SHP77 treated with DMSO at 0.1 percent for 48 hours (cell line): ENCODE measurements at regions not wholly inside any gene's neighbourhood (a gene's known extent, or its start where the extent isn't known, plus 50 kb on each side); places are given as distances from the start of the nearest gene placed in this dataset.
"Not testable (repeated sequence)": the region's sequence is repeated elsewhere in the genome, so short reads cannot be mapped to it uniquely, and the experiment has no call there.

Experiments used
- DNase-seq: peaks from one replicate; lab custom pipeline; 2025; lab: John Stamatoyannopoulos, UW

GRCh38 chr18:14936313-14936712 lies 188.3 kb downstream of the ANKRD30B start:
- DNase-seq = no peak

GRCh38 chr18:14937271-14937670 lies 189.3 kb downstream of the ANKRD30B start:
- no peak for DNase-seq

- no peak for DNase-seq
Observed at GRCh38 chr18:14939141-14939540, 191.2 kb downstream of the ANKRD30B start.

DNA sequence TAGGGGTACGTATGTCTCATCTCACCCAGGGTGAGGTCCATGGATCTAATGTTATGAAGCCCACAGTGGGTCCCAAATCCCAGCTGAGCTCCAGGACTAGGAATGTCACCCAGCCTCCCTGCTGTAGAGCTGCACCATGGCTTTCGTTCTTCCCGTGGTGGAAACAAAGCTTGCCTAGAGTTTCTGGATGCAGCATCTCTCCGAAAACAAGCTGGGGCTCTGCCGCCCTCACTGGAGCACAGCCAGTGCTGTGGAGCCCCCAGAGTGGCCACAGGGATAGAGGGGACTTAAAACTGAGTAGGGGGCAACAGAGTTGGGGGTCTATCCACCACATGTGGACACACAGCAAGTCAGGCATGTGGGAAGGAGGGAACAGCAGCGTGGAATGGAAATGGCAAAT lies 192.1 kb downstream of the ANKRD30B start:
- DNase-seq = not testable (repeated sequence)

DNA sequence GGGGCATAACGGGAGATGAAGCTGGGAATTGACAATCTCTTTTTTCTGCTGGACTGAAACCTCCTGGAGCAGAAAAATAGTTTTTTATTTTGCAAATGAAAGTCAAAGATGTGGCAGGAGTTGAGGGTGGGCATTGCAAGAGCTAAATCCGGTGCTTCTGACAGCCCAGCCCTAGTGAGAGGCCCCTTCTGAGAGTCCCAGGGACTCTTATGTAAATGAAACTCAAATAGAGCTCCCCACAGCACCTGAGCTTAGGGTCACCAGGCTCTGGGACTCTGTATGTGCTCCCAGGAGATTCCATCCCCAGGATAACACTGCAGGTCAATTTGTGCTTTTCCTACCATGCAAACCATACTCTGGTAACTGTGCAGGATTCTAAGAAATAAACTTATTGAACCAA lies 192.8 kb downstream of the ANKRD30B start:
- no peak for DNase-seq

- DNase-seq = no peak
Observed at GRCh38 chr18:14941256-14941655, 193.3 kb downstream of the ANKRD30B start.

- DNase-seq = no peak
Observed at GRCh38 chr18:14941792-14942191, 193.8 kb downstream of the ANKRD30B start.

DNA sequence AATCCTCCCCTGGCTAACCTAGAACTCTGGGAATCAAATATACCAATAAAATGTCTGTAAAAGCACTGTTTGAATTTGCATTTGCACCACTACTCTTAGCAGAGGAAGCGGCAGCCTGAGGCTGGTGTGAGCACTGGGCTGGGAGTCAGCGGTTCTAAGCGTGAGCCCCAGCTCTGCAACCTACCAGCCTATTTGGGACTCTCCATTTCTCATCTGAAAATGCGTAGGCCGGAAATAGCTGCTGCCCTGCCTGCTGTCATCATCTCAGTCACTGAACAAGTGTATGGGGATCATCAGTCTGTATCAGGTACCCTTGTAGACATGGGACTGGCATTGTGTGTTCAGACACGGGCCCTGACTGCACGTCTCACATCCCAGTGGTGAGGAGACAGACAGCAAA lies 194.3 kb downstream of the ANKRD30B start:
- DNase-seq = no peak

DNA sequence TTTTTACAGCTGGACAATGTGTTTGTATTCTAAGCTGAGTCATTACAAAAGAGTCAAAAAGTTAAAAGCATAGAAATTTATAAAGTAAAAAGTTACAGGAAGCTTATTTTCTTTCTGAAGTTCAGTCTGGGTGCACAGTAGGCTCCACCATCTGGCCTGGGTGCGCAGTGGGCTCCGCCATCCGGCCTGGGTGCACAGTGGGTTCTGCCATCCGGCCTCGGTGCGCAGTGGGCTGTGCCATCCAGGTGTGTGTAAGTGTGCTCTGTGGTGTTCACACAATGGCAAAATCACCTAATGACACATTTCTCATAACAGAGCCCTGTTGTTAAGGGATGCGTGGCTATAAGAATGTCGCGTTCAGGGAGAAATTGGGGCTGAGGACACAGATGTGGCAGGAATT lies 195.5 kb downstream of the ANKRD30B start:
- DNase-seq = no peak

GRCh38 chr18:14943967-14944636 lies 196.1 kb downstream of the ANKRD30B start:
- no peak for DNase-seq

DNA sequence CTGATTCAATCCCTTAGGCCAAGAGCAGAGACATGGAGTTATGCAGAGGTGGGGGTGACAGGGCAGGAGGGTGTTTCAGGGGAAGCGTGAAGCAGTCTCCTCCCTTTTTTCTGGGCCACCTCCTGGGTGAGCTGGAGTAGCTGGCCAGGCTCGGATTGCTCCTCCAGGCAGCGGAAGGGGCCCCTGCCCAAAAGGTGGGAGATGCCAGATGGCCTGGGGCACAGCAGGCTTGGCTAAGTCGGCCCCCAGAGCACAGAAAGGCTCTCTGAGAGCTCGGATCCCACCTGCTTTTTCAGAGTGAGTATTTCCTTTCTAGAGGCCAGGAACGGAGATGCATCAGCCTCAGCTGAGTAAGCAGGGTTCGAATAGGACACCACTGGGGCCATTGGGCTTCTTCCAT lies 196.9 kb downstream of the ANKRD30B start:
- no peak for DNase-seq

GRCh38 chr18:14945286-14945685 lies 197.3 kb downstream of the ANKRD30B start:
- no peak for DNase-seq

- no peak for DNase-seq
Observed at GRCh38 chr18:14945984-14946383, 198.0 kb downstream of the ANKRD30B start.

- not testable (repeated sequence) for DNase-seq
Observed at GRCh38 chr18:14946741-14947470, 198.9 kb downstream of the ANKRD30B start.

DNA sequence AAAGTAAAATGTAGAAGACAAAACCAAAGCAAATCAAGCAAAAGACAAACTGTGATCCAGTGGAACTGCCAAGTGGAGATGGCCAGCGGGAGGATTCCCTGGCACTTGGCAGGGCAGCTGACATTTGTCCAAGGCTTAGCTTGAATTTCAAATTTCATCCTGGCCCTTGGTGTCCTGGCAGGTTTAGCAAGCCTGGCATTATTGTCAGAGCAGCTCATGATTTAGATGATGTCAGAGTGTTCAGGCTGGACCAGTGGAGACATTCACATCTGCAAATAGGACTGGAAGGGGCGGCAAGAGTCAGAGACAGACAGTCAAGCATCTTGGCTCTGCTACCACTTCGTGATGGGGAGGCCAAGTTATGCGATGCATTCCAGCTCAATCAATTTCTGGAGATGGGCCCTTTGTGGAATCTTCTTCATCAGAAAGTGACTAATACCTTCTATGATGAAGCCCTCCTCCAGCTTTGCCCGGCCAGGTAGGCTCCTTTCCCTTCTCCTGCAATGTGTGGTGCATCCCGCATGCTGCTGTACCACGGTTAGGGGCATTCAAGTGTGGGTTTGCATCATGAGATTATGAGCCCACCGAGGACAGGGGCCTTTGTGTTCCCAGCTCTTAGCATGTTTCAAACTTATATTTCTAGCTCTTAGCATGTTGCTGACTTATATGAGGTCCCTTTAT lies 199.7 kb downstream of the ANKRD30B start:
- no peak for DNase-seq

GRCh38 chr18:14948163-14948540 lies 200.2 kb downstream of the ANKRD30B start:
- DNase-seq = no peak

GRCh38 chr18:14949800-14950664 lies 202.1 kb downstream of the ANKRD30B start:
- no peak for DNase-seq

DNA sequence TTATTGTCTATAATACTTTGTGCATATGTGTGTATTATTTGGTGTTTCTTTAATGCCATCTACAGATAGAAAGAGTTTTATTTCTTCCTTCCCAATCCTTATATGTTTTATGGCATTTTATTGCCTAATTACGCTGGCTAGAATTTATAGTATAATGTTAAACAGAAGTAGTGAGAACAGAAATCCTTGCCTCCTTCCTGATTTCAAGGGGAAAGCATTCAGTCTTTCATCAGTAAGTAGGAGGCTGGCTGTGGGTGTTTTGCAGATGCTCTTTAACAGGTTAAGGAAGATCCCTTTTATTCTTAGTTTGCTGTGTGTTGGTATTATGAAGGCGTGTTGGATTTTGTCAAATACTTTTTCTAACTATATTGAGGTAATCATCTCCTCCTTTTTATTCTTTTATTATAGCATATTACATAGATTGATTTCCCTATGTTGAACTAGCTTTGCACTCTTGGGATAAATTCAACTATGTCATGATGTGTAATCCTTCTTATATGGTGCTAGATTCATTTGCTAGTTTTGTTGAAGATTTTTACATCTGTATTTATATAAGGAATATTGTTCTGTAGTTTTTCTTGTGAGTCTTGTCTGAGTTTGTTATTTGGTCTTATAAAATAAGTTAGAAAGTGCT lies 204.6 kb downstream of the ANKRD30B start:
- DNase-seq = not testable (repeated sequence)

DNA sequence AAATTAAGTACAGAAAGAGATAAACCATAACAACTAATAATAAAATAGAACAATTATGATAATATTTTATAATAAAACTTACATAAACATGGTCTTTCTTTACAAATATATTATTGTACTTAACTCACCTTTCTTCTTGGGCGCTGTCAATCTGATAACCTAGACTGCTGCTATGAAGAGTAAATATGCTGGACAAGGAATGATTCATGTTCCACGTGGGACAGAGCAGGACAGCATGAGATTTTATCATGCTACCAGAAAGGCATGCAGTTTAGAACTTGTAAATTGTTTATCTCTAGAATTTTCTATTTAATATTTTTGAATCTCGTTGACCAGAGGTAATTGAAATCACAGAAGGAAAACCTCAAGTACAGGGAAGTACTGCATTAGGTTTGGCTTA lies 210.7 kb downstream of the ANKRD30B start:
- no peak for DNase-seq

GRCh38 chr18:14959550-14959949 lies 211.6 kb downstream of the ANKRD30B start:
- no peak for DNase-seq

DNA sequence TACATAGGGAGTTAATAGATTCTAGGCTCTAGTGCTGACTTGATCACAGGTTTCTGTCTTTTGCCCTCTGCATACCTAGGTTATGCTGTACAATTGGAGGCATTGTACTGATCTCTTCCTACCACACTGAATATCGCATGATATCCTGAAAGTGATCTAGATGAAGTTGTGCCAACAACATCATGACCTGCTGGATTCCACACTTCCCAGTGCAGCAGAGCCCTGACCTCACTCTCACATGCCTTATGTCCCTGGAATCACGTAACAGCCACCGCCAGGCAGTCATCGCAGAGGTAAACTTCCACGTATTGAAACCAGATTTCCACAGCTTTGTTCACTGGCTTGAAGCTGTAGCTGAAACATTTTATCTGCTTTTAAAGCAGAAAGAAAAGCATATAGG lies 214.0 kb downstream of the ANKRD30B start:
- no peak for DNase-seq

DNA sequence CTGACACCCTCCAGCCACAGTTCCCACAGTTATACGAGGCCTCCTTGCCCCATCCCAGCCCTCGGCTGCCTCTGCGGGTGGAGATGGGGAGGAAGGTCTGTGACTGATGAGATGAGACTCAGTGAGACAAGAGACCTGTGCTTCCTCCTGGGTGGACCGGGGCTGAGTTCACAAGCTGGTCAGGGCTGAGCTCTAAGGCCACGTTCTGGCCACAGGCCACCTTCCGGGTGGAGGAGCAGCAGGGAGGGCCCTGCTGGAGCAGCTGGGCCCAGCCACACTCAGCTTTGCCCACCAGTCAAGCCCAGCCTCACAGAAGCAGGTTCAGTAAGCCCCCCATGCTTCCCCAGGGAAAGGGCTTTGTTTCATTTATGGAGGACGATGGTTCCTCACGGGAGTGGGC lies 214.7 kb downstream of the ANKRD30B start:
- DNase-seq = no peak
